ENCODE measurements at regions not wholly inside any gene's neighbourhood (a gene's known extent, or its start where the extent isn't known, plus 50 kb on each side); places are given as distances from the start of the nearest gene placed in this dataset.
"Not testable (repeated sequence)": the region's sequence is repeated elsewhere in the genome, so short reads cannot be mapped to it uniquely, and the experiment has no call there.

DNA sequence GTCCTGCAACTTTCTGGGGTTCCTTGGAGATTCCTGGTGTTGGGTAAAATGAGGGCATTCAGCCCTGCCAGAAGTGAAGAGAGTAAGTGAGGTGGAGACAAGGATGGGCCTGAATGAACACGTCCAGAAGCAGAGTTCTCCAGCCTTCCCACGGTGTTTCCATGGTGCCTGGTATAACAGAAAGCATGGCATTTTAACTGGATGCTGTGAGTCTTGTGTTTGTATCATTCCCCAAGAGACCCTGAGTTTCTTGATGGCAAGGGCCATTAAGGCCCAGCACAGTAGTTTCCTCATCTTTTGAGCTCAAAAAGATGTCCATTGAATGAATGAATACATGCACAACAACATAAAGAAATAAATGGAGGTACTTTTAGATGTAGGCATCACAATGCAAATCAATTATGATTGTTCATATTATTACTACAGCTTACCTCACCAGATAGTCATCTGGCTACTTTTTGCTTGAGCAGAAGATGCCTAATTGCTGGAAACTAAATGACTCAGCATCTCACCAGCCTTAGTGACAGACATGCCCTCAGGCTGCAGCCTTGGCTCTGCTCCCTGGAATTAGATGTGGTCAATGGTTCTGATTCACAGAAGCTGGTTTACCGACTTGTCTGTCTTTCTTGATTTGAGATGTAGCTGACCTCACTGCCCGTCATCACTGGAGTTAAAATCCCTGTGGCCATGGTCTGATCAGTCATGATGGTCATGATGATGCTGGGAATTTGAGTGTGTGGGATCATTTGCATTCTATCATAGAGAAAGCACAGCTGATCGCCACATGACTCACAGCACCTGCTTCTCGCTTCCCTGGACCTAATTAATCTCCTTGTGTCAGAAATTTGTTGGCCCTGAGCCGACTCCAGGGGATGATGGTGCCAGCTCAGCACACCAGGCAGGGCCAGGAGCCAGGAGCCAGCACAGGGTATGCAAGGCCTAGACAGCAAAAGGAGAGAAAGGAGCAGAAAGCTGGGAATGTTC, 83.9 kb downstream of the CXCL12 start:
- DNase-seq, result peak; percentile 71

DNA sequence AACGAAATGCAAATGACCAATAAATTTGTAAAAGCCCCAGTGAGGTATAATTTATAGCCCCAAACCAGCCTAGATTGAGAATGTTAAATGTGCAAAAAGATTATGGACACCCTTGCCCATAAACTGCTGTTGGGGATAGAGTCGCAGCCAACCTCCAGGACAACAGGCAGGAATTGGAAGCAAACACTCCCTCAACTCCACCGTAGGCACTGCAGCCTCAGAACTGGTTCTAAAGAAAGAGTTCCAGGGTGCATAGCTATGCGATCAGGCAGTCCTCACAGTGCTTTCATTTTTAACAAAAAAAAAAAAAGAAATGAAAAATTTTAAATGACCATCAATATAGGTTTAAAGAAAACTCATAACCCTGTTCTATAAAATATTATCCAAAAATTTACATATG, 86.2 kb downstream of the CXCL12 start:
- DNase-seq, result no peak

- no peak for DNase-seq
Measured at GRCh38 chr10:44297963-44298362, 86.9 kb downstream of the CXCL12 start.

GRCh38 chr10:44295644-44296241, 89.2 kb downstream of the CXCL12 start:
- no peak for DNase-seq

DNA sequence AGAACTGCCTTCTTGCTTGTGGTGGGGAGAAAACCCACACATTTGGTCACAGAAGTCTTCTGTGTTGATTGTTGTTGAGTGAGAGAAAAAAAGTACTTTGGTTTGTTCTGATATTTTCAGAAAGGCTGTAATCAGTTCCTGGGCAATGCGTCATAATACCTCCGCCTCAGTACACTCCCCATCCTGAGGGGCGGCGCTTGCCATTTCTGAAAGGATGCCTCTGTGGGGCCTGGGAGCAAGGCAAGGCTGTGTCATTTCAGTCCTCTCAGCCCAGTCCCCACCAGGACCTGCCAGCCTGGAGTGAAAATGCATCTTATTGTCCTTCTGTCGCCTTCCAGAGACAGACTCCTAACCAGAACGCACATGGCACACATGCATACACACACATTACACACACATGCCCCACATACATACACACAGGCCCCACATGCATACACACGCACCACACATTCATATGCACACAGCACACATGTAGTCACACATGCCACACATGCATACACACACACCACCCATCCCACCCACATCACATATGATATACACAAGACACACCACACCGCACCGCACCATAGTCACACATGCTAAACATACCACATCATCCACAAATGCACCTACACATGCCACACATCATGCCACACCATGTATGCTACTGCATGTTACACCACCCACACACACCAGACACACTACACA, 90.0 kb downstream of the CXCL12 start:
- no peak for DNase-seq

- DNase-seq, result no peak
Measured at GRCh38 chr10:44293842-44294241, 91.1 kb downstream of the CXCL12 start.

DNA sequence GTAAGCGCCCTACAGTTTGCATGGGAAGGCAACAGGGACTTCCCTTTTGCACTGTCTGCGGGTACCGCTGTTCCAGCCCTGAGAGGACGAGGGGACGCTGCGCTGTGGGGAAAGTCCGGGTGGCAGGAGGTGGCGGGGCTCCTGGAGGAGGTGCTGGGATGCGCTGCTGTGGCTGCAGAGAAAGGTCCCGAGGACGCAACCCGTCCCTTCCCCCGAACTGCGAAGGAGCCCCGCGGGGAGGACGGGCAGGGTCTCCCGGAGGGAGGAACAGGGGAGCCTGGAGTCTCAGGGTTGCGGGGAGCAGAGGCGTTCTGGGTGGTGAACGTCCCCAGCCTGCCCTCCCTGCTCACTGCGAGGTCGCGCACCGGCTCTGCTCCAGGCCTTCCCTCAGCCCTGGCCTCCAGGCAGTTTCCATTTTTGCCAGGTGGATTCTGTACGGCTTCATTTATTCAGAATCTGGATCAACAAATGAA, 91.6 kb downstream of the CXCL12 start:
- no peak for DNase-seq

- no peak for DNase-seq
Measured at GRCh38 chr10:44292390-44293002, 92.4 kb downstream of the CXCL12 start.

- no peak for DNase-seq
Measured at GRCh38 chr10:44291091-44291490, 93.8 kb downstream of the CXCL12 start.

DNA sequence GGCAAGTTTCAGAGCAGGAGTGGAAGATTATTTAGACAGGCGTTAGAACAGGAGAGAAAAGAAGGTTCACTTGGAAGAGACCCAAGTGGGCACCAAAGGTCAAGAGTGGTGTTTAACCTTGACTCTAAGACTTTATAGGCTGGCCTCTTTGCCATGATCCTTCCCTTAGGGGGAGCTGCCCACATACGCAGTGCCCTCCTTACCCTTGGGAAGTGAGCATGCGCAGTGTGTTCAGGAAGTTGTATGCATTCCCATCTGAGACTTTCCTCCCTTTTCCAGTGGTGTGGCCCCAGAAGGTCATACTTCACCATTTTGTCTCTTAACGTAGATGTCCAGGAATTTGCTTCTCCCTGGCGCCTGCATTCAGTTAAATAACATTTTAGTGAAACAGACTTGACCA, 95.8 kb downstream of the CXCL12 start:
- no peak for DNase-seq

DNA sequence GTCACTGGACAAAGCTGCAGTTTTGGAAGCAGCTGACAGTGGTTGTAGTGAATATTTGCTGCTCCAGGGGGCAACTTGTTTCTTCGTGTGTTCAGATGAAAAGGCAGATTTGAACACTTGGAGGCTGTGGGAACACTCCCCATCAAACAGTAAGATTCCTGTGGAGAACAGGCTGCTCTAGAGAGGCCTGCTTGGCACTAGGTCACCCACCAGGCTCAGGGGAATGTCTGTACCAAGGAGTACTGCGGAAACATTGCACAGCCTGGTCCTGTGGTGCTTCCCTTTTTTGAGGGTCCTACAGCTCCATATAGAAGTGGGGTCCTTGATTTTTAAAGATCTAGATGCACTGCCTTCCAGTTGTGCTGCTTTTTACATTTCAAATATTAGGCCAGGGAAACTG, 97.5 kb downstream of the CXCL12 start:
- no peak for DNase-seq

DNA sequence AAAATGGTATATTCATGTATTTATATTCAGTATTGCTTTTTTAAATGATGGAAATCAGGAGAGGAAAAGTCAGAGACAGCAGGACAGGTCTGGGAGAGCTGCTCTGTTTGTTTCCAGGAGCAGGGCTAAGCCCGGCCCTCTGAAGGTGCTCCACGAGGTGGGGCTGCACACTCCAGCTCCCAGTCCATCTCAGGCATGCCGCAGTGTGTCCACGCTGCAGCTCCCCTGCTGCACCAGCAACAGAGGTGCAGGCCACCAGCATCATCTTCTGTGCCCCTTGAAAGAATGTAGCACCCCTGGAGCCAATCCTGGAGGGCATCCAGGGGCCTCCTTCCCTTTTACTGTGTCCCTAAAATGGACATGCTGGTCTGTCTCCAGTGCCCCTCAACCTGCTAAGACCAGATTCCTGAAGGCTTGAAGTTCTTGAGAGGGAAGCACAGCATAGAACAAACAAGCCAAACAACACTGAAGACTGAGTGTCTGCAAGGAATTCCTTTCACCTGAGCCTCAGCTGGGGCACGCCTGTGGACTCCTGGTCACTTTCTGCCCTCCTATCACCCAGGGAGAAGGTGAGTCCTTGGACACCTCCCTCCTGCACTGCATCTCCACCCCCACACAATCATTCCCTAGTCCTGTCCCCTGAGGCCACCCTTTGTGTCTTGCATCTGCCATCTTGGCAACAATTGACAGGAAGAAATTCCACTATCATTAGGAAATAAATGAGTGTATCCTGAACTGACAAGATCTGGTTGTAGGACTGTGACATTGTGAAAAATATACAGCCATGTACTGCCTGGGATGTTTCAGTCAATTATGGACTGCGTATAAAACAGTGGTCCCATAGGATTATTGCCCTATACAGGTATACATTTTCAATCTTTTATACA, 100.5 kb downstream of the CXCL12 start:
- no peak for DNase-seq

- no peak for DNase-seq
Measured at GRCh38 chr10:44282626-44283300, 102.1 kb downstream of the CXCL12 start.

GRCh38 chr10:44281662-44282061, 103.2 kb downstream of the CXCL12 start:
- DNase-seq, result no peak

GRCh38 chr10:44281089-44281613, 103.7 kb downstream of the CXCL12 start:
- DNase-seq, result peak; percentile 71

DNA sequence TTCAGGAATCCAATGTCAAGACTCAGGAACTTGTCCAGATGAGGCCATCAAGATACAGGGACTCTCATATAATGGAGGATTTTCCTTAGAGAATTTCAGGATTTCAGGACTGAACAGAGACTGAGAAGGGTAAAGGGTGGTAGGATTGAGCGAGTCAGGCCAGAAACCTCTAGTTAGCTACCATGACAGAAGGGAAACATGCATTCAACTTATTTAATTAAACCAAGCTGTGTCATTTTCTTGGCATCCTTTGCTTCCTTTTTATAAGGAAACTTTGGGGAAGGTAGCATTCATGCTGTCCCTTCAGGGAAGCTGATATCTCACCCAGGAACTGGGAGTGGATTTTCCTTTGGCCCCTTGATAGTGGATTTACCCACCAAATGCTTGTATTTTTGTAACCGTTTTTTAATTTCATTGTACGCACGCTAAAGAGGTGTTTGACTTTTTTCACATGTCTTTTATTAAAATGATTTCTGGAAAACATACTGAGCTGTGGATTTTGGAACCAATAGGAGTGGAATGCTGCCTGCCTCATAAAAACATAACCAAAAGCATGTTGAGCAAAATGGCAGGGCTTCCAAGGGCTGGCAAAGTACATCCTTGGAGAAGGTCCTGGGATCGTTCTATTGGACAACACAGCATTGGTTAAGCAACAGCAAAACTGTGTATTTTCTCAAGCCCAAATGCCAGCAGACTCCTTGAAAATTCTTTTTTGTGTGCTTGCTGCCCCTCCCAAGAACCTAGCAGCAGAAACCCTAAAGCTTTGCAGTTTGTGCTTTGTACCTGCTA, 104.5 kb downstream of the CXCL12 start:
- DNase-seq, result peak; percentile 76

- DNase-seq, result no peak
Measured at GRCh38 chr10:44279426-44280126, 105.3 kb downstream of the CXCL12 start.

DNA sequence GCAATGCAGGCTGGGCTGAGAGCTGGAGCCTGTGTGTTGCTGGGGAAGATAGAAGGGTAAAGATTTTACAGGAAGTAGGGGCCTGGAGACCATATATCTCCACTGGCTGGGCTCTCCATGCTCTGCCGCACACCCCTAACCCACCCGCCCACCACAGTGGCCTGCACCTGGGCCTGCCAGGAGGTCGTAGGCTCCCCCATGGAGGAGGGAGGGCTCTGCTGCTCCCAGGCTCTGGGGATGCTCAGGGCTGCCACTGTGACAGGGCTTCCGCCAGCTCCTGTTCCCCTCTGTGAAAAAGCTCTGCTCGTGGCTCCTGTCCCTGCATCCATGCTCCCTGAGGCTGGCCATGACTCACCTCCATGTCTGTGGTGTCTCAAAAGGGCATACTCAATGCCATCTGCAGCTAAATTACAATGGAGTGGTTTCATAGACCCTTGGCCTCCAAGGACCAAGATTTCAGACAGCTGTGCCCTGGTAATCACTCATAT, 106.0 kb downstream of the CXCL12 start:
- no peak for DNase-seq

DNA sequence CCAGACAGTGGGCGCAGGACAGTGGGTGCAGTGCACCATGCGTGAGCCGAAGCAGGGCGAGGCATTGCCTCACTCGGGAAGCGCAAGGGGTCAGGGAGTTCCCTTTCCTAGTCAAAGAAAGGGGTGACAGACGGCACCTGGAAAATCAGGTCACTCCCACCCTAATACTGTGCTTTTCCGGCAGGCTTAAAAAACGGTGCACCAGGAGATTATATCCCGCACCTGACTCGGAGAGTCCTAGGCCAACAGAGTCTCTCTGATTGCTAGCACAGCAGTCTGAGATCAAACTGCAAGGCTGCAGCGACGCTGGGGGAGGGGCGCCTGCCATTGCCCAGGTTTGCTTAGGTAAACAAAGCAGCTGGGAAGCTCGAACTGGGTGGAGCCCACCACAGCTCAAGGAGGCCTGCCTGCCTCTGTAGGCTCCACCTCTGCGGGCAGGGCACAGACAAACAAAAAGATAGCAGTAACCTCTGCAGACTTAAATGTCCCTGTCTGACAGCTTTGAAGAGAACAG, 116.4 kb downstream of the CXCL12 start:
- DNase-seq, result not testable (repeated sequence)
